Superior temporal gyrus (tissue), 1 donor: ENCODE measurements at regions not wholly inside any gene's neighbourhood (a gene's known extent, or its start where the extent isn't known, plus 50 kb on each side); places are given as distances from the start of the nearest gene placed in this dataset.
A peak's percentile ranks its signal among the peaks of the same experiment; 100 is the strongest.
"Not testable (repeated sequence)": the region's sequence is repeated elsewhere in the genome, so short reads cannot be mapped to it uniquely, and the experiment has no call there.

Source experiments
- DNase-seq: peaks from one replicate; pipeline ENCODE4 v3.0.0-alpha.2; 2016; ENCODE audit errors: extremely low spot score

- no peak for DNase-seq
These were observed 64.7 kb upstream of the ATRNL1 start for GRCh38 chr10:115028419-115028818.

- no peak for DNase-seq
These were observed 63.5 kb upstream of the ATRNL1 start for GRCh38 chr10:115029452-115030375.

DNA sequence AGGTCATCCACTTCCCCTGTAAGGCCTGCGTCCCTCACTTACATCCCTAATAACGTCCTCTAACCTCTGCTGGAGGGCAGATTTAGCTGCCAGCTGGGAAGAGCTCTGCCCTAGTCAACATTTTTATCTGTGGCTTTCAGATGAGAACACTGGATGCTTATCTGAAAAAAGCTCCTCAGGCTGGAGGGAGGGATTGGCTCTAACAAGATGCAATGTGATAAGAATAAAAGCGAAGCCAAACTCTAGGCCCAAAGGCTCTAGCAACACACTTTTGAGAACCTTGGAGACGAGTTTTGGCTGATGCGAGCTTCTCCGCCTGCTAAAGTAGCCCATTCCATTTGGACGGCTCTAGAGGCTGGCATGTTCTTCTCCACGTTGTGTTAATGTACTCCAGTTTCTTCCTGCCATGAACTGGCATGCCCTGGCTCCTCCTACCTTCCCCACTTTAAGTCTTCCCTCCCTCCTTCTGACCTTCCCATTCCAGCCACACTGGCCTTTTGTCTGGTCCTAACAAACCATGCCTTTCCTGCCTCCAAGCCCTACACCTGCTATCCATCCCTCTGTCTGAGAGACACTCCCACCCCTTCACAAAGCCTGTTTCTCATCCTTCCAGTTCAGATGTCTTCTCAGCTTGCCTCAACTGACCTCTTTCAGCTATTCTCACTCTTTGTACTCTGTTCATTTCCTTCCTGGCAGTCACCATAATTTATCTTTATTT lies 62.5 kb upstream of the ATRNL1 start:
- DNase-seq, result peak; percentile 58

GRCh38 chr10:115033898-115034297 lies 59.3 kb upstream of the ATRNL1 start:
- no peak for DNase-seq

DNA sequence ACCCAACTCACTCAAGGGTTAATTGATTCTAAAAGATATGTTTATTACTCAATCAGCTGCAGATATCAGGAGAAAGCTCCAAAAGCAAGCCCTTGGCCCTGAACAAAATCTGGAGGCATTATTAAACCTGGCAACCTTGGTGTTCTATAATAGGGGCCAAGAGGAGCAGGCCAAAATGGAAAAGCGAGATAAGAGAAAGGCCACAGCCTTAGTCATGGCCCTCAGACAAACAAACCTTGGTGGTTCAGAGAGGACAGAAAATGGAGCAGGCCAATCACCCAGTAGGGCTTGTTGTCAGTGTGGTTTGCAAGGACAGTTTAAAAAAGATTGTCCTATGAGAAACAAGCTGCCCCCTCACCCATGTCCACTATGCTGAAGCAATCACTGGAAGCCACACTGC lies 53.4 kb upstream of the ATRNL1 start:
- DNase-seq, result not testable (repeated sequence)
